ENCODE measurements at regions not wholly inside any gene's neighbourhood (a gene's known extent, or its start where the extent isn't known, plus 50 kb on each side); places are given as distances from the start of the nearest gene placed in this dataset.
"Not testable (repeated sequence)": the region's sequence is repeated elsewhere in the genome, so short reads cannot be mapped to it uniquely, and the experiment has no call there.

GRCh38 chr17:62215891-62216290 is 150.8 kb upstream of the MED13 start:
- not testable (repeated sequence) for TF ChIP-seq CTCF (conservative IDR thresholded peaks at IDR 0.05; ENCODE audit: low read depth, low read length); EZH2 (IDR thresholded peaks at IDR 0.05; ENCODE audit: borderline replicate concordance, low read depth, low read length, poor library complexity, severe bottlenecking)
